Smooth muscle cell (in vitro differentiated cells): ENCODE measurements at regions not wholly inside any gene's neighbourhood (a gene's known extent, or its start where the extent isn't known, plus 50 kb on each side); places are given as distances from the start of the nearest gene placed in this dataset.

Experiments used
- DNase-seq: peaks from one replicate; lab custom pipeline; 2025; ENCODE audit not compliant: unreplicated experiment; lab: John Stamatoyannopoulos, UW
- H2AFZ ChIP-seq: fragments of 200-600 bp; sonication (generic); 2 replicates; pipeline ENCODE4 v1.6.0; 2016; ENCODE audit warnings: antibody characterized with exemption, low read depth, mild to moderate bottlenecking
- H3F3A ChIP-seq: fragments of 200-600 bp; sonication (generic); 2 replicates; pipeline ENCODE4 v1.6.0; 2017; ENCODE audit warnings: antibody characterized with exemption, low read depth
- H3K27ac ChIP-seq: fragments of 200-600 bp; sonication (generic); 2 replicates; pipeline ENCODE4 v1.5.1; 2016; ENCODE audit warnings: low read depth, mild to moderate bottlenecking
- H3K27me3 ChIP-seq: fragments of 200-600 bp; sonication (generic); 2 replicates; pipeline ENCODE4 v1.6.1; 2016; ENCODE audit warnings: low read depth, mild to moderate bottlenecking
- H3K36me3 ChIP-seq: fragments of 200-600 bp; sonication (generic); 2 replicates; pipeline ENCODE4 v1.5.1; 2016; ENCODE audit warnings: low read depth
- H3K4me1 ChIP-seq: fragments of 200-600 bp; sonication (generic); 2 replicates; pipeline ENCODE4 v1.5.1; 2016; ENCODE audit warnings: low read depth
- H3K4me2 ChIP-seq: fragments of 200-600 bp; sonication (generic); 2 replicates; pipeline ENCODE4 v1.6.0; 2016; ENCODE audit warnings: mild to moderate bottlenecking
- H3K4me3 ChIP-seq: fragments of 200-600 bp; sonication (generic); 2 replicates; pipeline ENCODE4 v1.5.1; 2016; ENCODE audit warnings: mild to moderate bottlenecking
- H3K79me2 ChIP-seq: fragments of 200-600 bp; sonication (generic); 2 replicates; pipeline ENCODE4 v1.6.0; 2016; ENCODE audit warnings: low read depth, mild to moderate bottlenecking
- H3K9ac ChIP-seq: fragments of 200-600 bp; sonication (generic); 2 replicates; pipeline ENCODE4 v1.6.0; 2016; ENCODE audit warnings: low read depth
- H3K9me3 ChIP-seq: fragments of 200-600 bp; sonication (generic); replicated peaks from 2 replicates; pipeline ENCODE4 v1.5.1; 2016; ENCODE audit warnings: low read depth
- H4K20me1 ChIP-seq: fragments of 200-600 bp; sonication (generic); 2 replicates; pipeline ENCODE4 v1.6.0; 2016; ENCODE audit warnings: low read depth
- WGBS: methylation state at CpG from one replicate; pipeline ENCODE4 v1.1.7; 2016; ENCODE audit warnings: low lambda C conversion rate; 5-methylcytosine and 5-hydroxymethylcytosine counted together
- TF ChIP-seq, protein P1 (sequence below): fragments of 200-600 bp; sonication (generic); IDR thresholded peaks from 2 replicates; pipeline ENCODE4 v1.5.1; 2017; ENCODE audit warnings: borderline replicate concordance, mild to moderate bottlenecking, antibody characterized with exemption; ENCODE audit not compliant: insufficient read depth, poor library complexity, severe bottlenecking

DNA sequence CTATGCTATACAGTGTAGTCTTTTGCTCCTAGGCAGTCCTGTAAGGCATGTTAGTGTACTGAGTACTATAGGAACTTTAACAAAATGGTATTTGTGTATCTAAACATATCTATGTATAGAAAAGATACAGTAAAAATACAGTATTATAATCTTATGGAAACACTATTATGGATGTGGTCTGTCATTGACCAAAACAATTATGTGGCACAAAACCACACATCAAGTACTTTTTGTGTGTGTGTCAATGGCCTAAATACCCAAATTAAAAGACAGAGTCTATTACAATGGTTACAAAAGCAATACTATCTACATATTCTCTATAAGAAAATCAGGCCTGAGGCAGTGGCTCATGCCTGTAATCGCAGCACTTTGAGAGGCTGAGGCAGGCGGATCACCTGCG lies 610.2 kb upstream of the NDST4 start:
- H3K9me3 ChIP-seq: no peaks in the 10 kb centered on the region
- no peaks in the 10 kb centered on the region for H3F3A ChIP-seq
- no peaks in the 10 kb centered on the region for H3K4me1 ChIP-seq
- H3K9ac ChIP-seq: no peak overlapping the region
- WGBS: 92% methylated on average over 3 of the region's 3 CpGs
- TF ChIP-seq, protein P1, sequence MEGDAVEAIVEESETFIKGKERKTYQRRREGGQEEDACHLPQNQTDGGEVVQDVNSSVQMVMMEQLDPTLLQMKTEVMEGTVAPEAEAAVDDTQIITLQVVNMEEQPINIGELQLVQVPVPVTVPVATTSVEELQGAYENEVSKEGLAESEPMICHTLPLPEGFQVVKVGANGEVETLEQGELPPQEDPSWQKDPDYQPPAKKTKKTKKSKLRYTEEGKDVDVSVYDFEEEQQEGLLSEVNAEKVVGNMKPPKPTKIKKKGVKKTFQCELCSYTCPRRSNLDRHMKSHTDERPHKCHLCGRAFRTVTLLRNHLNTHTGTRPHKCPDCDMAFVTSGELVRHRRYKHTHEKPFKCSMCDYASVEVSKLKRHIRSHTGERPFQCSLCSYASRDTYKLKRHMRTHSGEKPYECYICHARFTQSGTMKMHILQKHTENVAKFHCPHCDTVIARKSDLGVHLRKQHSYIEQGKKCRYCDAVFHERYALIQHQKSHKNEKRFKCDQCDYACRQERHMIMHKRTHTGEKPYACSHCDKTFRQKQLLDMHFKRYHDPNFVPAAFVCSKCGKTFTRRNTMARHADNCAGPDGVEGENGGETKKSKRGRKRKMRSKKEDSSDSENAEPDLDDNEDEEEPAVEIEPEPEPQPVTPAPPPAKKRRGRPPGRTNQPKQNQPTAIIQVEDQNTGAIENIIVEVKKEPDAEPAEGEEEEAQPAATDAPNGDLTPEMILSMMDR: no peak
- no peaks in the 10 kb centered on the region for H3K79me2 ChIP-seq
- no peak for DNase-seq
- H3K27ac ChIP-seq: no peak overlapping the region
- H3K36me3 ChIP-seq: no peaks in the 10 kb centered on the region
- H3K4me2 ChIP-seq: no peak overlapping the region
- H2AFZ ChIP-seq: no peak overlapping the region
- no peaks in the 10 kb centered on the region for H4K20me1 ChIP-seq
- H3K27me3 ChIP-seq: no peaks in the 10 kb centered on the region
- no peak overlapping the region for H3K4me3 ChIP-seq

DNA sequence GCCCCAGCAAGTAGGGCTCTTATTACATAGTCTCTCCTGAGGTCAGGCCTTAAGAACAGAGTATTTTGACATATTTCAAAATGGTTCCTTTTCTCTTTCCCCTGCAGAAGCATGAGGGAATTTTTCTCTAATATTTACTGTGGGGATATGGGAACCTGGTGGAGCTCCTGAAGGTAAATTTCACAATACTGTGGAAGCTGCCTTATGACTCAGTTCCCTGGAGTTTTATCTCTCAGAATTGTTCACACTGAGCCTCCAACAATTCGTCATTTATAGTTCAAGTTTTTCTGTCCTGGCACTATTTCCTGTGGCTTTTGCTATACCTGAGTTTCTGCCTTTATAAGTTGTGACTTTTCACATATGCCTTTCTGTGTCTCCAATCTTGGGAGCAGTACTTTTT lies 607.2 kb upstream of the NDST4 start:
- H2AFZ ChIP-seq: no peak overlapping the region
- H3K79me2 ChIP-seq: no peaks in the 10 kb centered on the region
- 63% methylated on average over 1 of the region's 1 CpG for WGBS
- no peaks in the 10 kb centered on the region for H3K4me1 ChIP-seq
- H3K4me3 ChIP-seq: no peak overlapping the region
- no peak overlapping the region for H3K9ac ChIP-seq
- no peak overlapping the region for H3K27ac ChIP-seq
- no peak overlapping the region for H3K4me2 ChIP-seq
- TF ChIP-seq, protein P1: no peak
- no peaks in the 10 kb centered on the region for H3K36me3 ChIP-seq
- no peaks in the 10 kb centered on the region for H3K9me3 ChIP-seq
- no peaks in the 10 kb centered on the region for H3K27me3 ChIP-seq
- no peaks in the 10 kb centered on the region for H4K20me1 ChIP-seq
- DNase-seq: no peak
- no peaks in the 10 kb centered on the region for H3F3A ChIP-seq

DNA sequence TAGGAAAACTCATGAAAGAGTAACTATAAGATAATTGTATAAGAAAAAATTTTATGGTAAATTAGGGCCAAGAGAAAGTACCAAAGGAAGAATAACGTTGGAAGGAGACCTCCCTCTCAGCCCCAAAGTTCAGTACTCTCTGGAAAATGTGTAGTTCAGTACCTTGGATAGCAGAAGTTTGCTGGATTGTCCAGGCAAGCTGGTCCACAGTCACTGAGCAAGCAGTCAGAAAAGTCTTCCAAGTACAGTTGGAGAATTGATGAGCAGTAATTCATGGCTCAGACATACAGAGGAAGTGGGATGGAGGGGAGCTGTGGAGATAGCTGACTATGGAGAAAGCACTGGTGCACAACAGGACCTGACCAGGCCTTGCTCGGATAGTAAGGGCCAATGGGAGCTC lies 598.2 kb upstream of the NDST4 start:
- 76% methylated on average over 2 of the region's 2 CpGs for WGBS
- Histone ChIP-seq H3K9ac (no peak overlapping the region), H3K27ac (no peak overlapping the region), H3K4me3 (no peak overlapping the region), H4K20me1 (no peaks in the 10 kb centered on the region), H3F3A (no peaks in the 10 kb centered on the region), H3K27me3 (no peaks in the 10 kb centered on the region), H3K4me1 (no peaks in the 10 kb centered on the region), H3K79me2 (no peaks in the 10 kb centered on the region), H3K36me3 (no peaks in the 10 kb centered on the region), H3K4me2 (no peak overlapping the region), H2AFZ (no peak overlapping the region), H3K9me3 (no peaks in the 10 kb centered on the region)
- no peak for DNase-seq
- TF ChIP-seq, protein P1: no peak

DNA sequence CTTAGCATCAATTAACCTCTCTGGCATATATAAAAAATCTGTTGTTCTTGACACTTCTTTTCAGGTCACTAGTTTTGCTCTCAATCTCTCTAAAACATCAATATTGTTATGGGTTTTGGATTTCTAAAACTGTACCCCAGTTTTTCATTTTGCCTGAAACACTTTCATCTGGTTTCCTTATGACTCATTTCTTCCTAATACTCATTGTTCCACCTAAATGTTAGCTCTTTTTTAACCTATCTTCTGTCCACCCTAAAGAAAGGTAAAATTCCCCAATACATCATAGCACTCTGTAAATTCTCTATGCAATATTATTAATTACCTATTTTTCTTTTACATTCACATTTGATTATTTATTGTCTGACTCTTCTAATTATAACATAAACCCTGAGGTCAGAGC lies 575.5 kb upstream of the NDST4 start:
- no peaks in the 10 kb centered on the region for H3K36me3 ChIP-seq
- H3K27me3 ChIP-seq: no peaks in the 10 kb centered on the region
- no peak overlapping the region for H3K27ac ChIP-seq
- H4K20me1 ChIP-seq: no peaks in the 10 kb centered on the region
- H3K79me2 ChIP-seq: no peaks in the 10 kb centered on the region
- no peaks in the 10 kb centered on the region for H3F3A ChIP-seq
- no peak overlapping the region for H3K9ac ChIP-seq
- H3K4me1 ChIP-seq: no peaks in the 10 kb centered on the region
- H3K4me2 ChIP-seq: no peak overlapping the region
- no peaks in the 10 kb centered on the region for H3K9me3 ChIP-seq
- DNase-seq: no peak
- TF ChIP-seq, protein P1: no peak
- H2AFZ ChIP-seq: no peak overlapping the region
- H3K4me3 ChIP-seq: no peak overlapping the region
